ENCODE measurements at regions not wholly inside any gene's neighbourhood (a gene's known extent, or its start where the extent isn't known, plus 50 kb on each side); places are given as distances from the start of the nearest gene placed in this dataset.
A peak's percentile ranks its signal among the peaks of the same experiment; 100 is the strongest.
"Not testable (repeated sequence)": the region's sequence is repeated elsewhere in the genome, so short reads cannot be mapped to it uniquely, and the experiment has no call there.

DNA sequence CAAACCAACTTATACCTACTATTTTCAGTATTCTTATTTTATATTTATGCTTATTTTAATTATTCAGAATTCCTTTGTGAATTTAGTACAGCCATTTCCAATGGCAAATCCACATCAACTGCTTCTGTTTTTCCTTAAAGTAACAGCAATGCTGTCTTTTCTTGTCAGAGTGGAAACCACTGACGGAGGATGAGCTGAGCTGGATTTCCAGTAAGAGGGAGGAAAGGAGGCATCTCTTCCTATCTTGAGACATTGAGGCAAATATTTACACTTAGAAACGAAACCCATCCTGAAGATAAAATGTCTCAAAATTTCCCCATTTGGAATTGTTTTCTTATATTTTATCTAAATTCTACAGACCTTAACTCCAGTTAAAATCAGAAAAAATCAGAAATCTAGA lies 66.1 kb upstream of the SLC44A3 start:
- peaks cover 10% of the 10 kb centered on the region for H3K9me3 Mint-ChIP-seq
- no peak overlapping the region for H3K27ac ChIP-seq
- no peak for TF ChIP-seq EZH2 (IDR thresholded peaks at IDR 0.05)
- TF ChIP-seq EZH2phosphoT487 (IDR thresholded peaks at IDR 0.05), result no peak
- TF ChIP-seq, protein P1, sequence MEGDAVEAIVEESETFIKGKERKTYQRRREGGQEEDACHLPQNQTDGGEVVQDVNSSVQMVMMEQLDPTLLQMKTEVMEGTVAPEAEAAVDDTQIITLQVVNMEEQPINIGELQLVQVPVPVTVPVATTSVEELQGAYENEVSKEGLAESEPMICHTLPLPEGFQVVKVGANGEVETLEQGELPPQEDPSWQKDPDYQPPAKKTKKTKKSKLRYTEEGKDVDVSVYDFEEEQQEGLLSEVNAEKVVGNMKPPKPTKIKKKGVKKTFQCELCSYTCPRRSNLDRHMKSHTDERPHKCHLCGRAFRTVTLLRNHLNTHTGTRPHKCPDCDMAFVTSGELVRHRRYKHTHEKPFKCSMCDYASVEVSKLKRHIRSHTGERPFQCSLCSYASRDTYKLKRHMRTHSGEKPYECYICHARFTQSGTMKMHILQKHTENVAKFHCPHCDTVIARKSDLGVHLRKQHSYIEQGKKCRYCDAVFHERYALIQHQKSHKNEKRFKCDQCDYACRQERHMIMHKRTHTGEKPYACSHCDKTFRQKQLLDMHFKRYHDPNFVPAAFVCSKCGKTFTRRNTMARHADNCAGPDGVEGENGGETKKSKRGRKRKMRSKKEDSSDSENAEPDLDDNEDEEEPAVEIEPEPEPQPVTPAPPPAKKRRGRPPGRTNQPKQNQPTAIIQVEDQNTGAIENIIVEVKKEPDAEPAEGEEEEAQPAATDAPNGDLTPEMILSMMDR (IDR thresholded peaks at IDR 0.05), result no peak
- no peak overlapping the region for H3K4me3 Mint-ChIP-seq
- DNase-seq (ENCODE audit: low spot score), result no peak
- H3K27ac Mint-ChIP-seq, result no peak overlapping the region
- no peak overlapping the region for H3K9ac ChIP-seq
- H3K4me2 ChIP-seq, result no peak overlapping the region
- peaks cover 30% of the 10 kb centered on the region for H3K4me1 Mint-ChIP-seq
- H3K36me3 ChIP-seq, result no peaks in the 10 kb centered on the region
- no peaks in the 10 kb centered on the region for H4K20me1 ChIP-seq (ENCODE audit: low read depth)
- no peaks in the 10 kb centered on the region for H3K79me2 ChIP-seq (ENCODE audit: low read depth)
- no peak overlapping the region for H3K4me3 ChIP-seq
- no peaks in the 10 kb centered on the region for H3K9me3 ChIP-seq (ENCODE audit: low read depth)
- H2AFZ ChIP-seq (replicated peaks), result no peak overlapping the region
- peaks cover 7% of the 10 kb centered on the region for H3K4me1 ChIP-seq
- H3K27me3 Mint-ChIP-seq (ENCODE audit: insufficient read depth, low read depth), result peaks cover 2% of the 10 kb centered on the region
- no peaks in the 10 kb centered on the region for H3K36me3 Mint-ChIP-seq
- H3K27me3 ChIP-seq, result no peaks in the 10 kb centered on the region
- H3F3A ChIP-seq (ENCODE audit: low read depth), result peaks cover 12% of the 10 kb centered on the region

- Mint-ChIP-seq H3K9me3 (peaks cover 11% of the 10 kb centered on the region), H3K4me1 (peaks cover 30% of the 10 kb centered on the region), H3K27me3 (ENCODE audit: insufficient read depth, low read depth) (peaks cover 2% of the 10 kb centered on the region), H3K36me3 (no peaks in the 10 kb centered on the region), H3K4me3 (no peak overlapping the region), H3K27ac (peak overlapping the region; percentile 4)
- Histone ChIP-seq H3K4me1 (peaks cover 7% of the 10 kb centered on the region), H3K4me3 (no peak overlapping the region), H4K20me1 (ENCODE audit: low read depth) (no peaks in the 10 kb centered on the region), H3K79me2 (ENCODE audit: low read depth) (no peaks in the 10 kb centered on the region), H2AFZ (replicated peaks) (no peak overlapping the region), H3K4me2 (no peak overlapping the region), H3K36me3 (no peaks in the 10 kb centered on the region), H3K27me3 (no peaks in the 10 kb centered on the region), H3K27ac (no peak overlapping the region), H3K9ac (no peak overlapping the region), H3F3A (ENCODE audit: low read depth) (peaks cover 12% of the 10 kb centered on the region), H3K9me3 (ENCODE audit: low read depth) (no peaks in the 10 kb centered on the region)
- TF ChIP-seq EZH2phosphoT487 (IDR thresholded peaks at IDR 0.05) (no peak), EZH2 (IDR thresholded peaks at IDR 0.05) (no peak)
- TF ChIP-seq, protein P1 (IDR thresholded peaks at IDR 0.05), result no peak
- DNase-seq (ENCODE audit: low spot score), result no peak
Observed at GRCh38 chr1:94753171-94753972, 66.8 kb upstream of the SLC44A3 start.

DNA sequence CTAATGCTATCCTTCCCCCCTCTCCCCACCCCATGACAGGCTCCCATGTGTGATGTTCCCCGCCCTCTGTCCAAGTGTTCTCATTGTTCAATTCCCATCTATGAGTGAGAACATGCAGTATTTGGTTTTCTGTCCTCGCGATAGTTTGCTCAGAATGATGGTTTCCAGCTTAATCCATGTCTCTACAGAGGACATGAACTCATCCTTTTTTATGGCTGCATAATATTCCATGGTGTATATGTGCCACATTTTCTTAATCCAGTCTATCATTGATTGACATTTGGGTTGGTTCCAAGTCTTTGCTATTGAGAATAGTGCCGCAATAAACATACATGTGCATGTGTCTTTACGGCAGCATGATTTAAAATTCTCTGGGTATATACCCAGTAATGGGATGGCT lies 68.7 kb upstream of the SLC44A3 start:
- H3K27ac ChIP-seq; H3K36me3 Mint-ChIP-seq; H3K27ac Mint-ChIP-seq; H3K36me3 ChIP-seq; H3K9ac ChIP-seq; H3K79me2 ChIP-seq (ENCODE audit: low read depth); H3K9me3 ChIP-seq (ENCODE audit: low read depth); H3K4me2 ChIP-seq; H4K20me1 ChIP-seq (ENCODE audit: low read depth); H3K27me3 Mint-ChIP-seq (ENCODE audit: insufficient read depth, low read depth); H3K4me3 Mint-ChIP-seq; DNase-seq (ENCODE audit: low spot score); H3K27me3 ChIP-seq; H2AFZ ChIP-seq (replicated peaks); H3K4me1 ChIP-seq; H3K4me3 ChIP-seq: not testable (repeated sequence)
- Mint-ChIP-seq H3K4me1 (peaks cover 31% of the 10 kb centered on the region), H3K9me3 (peaks cover 11% of the 10 kb centered on the region)
- H3F3A ChIP-seq (ENCODE audit: low read depth), result peaks cover 12% of the 10 kb centered on the region
